ENCODE measurements at regions not wholly inside any gene's neighbourhood (a gene's known extent, or its start where the extent isn't known, plus 50 kb on each side); places are given as distances from the start of the nearest gene placed in this dataset.

GRCh38 chr2:105598829-105599698 is 145.6 kb upstream of the NCK2 start:
- DNase-seq (ENCODE audit: low spot score) (no peak), ATAC-seq (no peak)
- no peaks in the 10 kb centered on the region for H3K27me3 Mint-ChIP-seq (ENCODE audit: low read depth)
- H3K9me3 Mint-ChIP-seq = peaks cover 3% of the 10 kb centered on the region; the same call in 1 of the 2 replicates
- TF ChIP-seq STAT6 (CRISPR knock-in tag; conservative IDR thresholded peaks at IDR 0.05; ENCODE audit: low read depth) = no peak
- no peak for TF ChIP-seq ARID4B (CRISPR knock-in tag; IDR thresholded peaks at IDR 0.05; ENCODE audit: borderline replicate concordance)
- no peak for TF ChIP-seq ZNF532 (CRISPR knock-in tag; IDR thresholded peaks at IDR 0.05; ENCODE audit: borderline replicate concordance)
- TF ChIP-seq ATF6 (CRISPR knock-in tag; IDR thresholded peaks at IDR 0.05) = no peak
- no peak for TF ChIP-seq MAX (CRISPR knock-in tag; IDR thresholded peaks at IDR 0.05)
- no peak for TF ChIP-seq ZNF396 (CRISPR knock-in tag; IDR thresholded peaks at IDR 0.05; ENCODE audit: borderline replicate concordance)
- TF ChIP-seq OVOL2 (CRISPR knock-in tag; IDR thresholded peaks at IDR 0.05; ENCODE audit: borderline replicate concordance) = no peak
- TF ChIP-seq ATF1 (CRISPR knock-in tag; IDR thresholded peaks at IDR 0.05) = no peak
- TF ChIP-seq ZBTB43 (CRISPR knock-in tag; IDR thresholded peaks at IDR 0.05) = no peak
- no peak for TF ChIP-seq CREM (CRISPR knock-in tag; IDR thresholded peaks at IDR 0.05)
- no peak for TF ChIP-seq RORB (CRISPR knock-in tag; IDR thresholded peaks at IDR 0.05)
- TF ChIP-seq GABPB1 (CRISPR knock-in tag; IDR thresholded peaks at IDR 0.05) = no peak
- no peak for TF ChIP-seq FOXK1 (CRISPR knock-in tag; IDR thresholded peaks at IDR 0.05)
- no peak for TF ChIP-seq TEAD1 (CRISPR knock-in tag; IDR thresholded peaks at IDR 0.05)
- TF ChIP-seq MXD4 (CRISPR knock-in tag; IDR thresholded peaks at IDR 0.05; ENCODE audit: borderline replicate concordance) = no peak
- TF ChIP-seq ELF4 (CRISPR knock-in tag; IDR thresholded peaks at IDR 0.05; ENCODE audit: low read depth) = no peak
- TF ChIP-seq PREB (CRISPR knock-in tag; IDR thresholded peaks at IDR 0.05; ENCODE audit: borderline replicate concordance) = no peak
- no peak for TF ChIP-seq MLX (CRISPR knock-in tag; IDR thresholded peaks at IDR 0.05)
- H3K4me1 Mint-ChIP-seq = peaks cover 17% of the 10 kb centered on the region
- ChIA-PET CTCF (interaction anchor here (0.8 to 1.1 kb wide), 3 partner anchors 11 to 52 kb away, joined by 3 to 7 read pairs (median 5); no protein-coding TSS in a partner anchor), POLR2A (no interaction called here)
- H3K36me3 Mint-ChIP-seq = no peaks in the 10 kb centered on the region
- no peak overlapping the region for H3K27ac Mint-ChIP-seq
- no peak overlapping the region for H3K4me3 Mint-ChIP-seq

All from WTC11 (cell line).